HG03045 (cell line): ENCODE measurements at regions not wholly inside any gene's neighbourhood (a gene's known extent, or its start where the extent isn't known, plus 50 kb on each side); places are given as distances from the start of the nearest gene placed in this dataset.

Experiments used
- ATAC-seq: cut with Tn5 transposase; IDR thresholded peaks from one replicate; pipeline ENCODE4 v1.9.1; 2021; ENCODE audit warnings: mild to moderate bottlenecking, moderate library complexity; ENCODE audit not compliant: unreplicated experiment

GRCh38 chr12:41983394-41983793 lies 161.3 kb downstream of the GXYLT1 start:
- ATAC-seq: no peak

GRCh38 chr12:41981758-41982157 lies 162.9 kb downstream of the GXYLT1 start:
- ATAC-seq: no peak

- ATAC-seq: no peak
Observed at GRCh38 chr12:41981013-41981412, 163.7 kb downstream of the GXYLT1 start.

- no peak for ATAC-seq
Observed at GRCh38 chr12:41980390-41980789, 164.3 kb downstream of the GXYLT1 start.

- ATAC-seq: no peak
Observed at GRCh38 chr12:41979574-41979973, 165.1 kb downstream of the GXYLT1 start.

GRCh38 chr12:41972598-41972997 lies 172.1 kb downstream of the GXYLT1 start:
- ATAC-seq: no peak

- ATAC-seq: no peak
Observed at GRCh38 chr12:41972196-41972595, 172.5 kb downstream of the GXYLT1 start.

GRCh38 chr12:41970744-41971143 lies 173.9 kb downstream of the GXYLT1 start:
- ATAC-seq: no peak

GRCh38 chr12:41968599-41968998 lies 176.1 kb downstream of the GXYLT1 start:
- ATAC-seq: no peak

- ATAC-seq: no peak
Observed at GRCh38 chr12:41967668-41968500, 176.8 kb downstream of the GXYLT1 start.

GRCh38 chr12:41966916-41967315 lies 177.8 kb downstream of the GXYLT1 start:
- ATAC-seq: no peak

GRCh38 chr12:41966001-41966400 lies 178.7 kb downstream of the GXYLT1 start:
- no peak for ATAC-seq

- ATAC-seq: no peak
Observed at GRCh38 chr12:41963398-41963797, 181.3 kb downstream of the GXYLT1 start.

GRCh38 chr12:41962171-41962572 lies 182.5 kb downstream of the GXYLT1 start:
- no peak for ATAC-seq

GRCh38 chr12:41959271-41959670 lies 185.4 kb downstream of the GXYLT1 start:
- no peak for ATAC-seq

- ATAC-seq: no peak
Observed at GRCh38 chr12:41956353-41956752, 188.3 kb downstream of the GXYLT1 start.

- ATAC-seq: no peak
Observed at GRCh38 chr12:41950455-41950854, 194.2 kb downstream of the GXYLT1 start.

GRCh38 chr12:41946106-41946505 lies 198.6 kb downstream of the GXYLT1 start:
- ATAC-seq: no peak

- no peak for ATAC-seq
Observed at GRCh38 chr12:41944216-41944615, 200.5 kb downstream of the GXYLT1 start.

GRCh38 chr12:41943671-41944070 lies 201.0 kb downstream of the GXYLT1 start:
- no peak for ATAC-seq

GRCh38 chr12:41942354-41942753 lies 202.3 kb downstream of the GXYLT1 start:
- ATAC-seq: no peak

GRCh38 chr12:41941079-41941478 lies 203.6 kb downstream of the GXYLT1 start:
- ATAC-seq: no peak

- ATAC-seq: no peak
Observed at GRCh38 chr12:41940571-41940970, 204.1 kb downstream of the GXYLT1 start.
